ENCODE measurements at regions not wholly inside any gene's neighbourhood (a gene's known extent, or its start where the extent isn't known, plus 50 kb on each side); places are given as distances from the start of the nearest gene placed in this dataset.

GRCh38 chr5:152861231-152861630, 456.2 kb upstream of the NMUR2 start (continued):
- no peak for TF ChIP-seq ZBTB40 (IDR thresholded peaks at IDR 0.05)
- no peak for TF ChIP-seq ZBTB40 (CRISPR knock-in tag; IDR thresholded peaks at IDR 0.05)

GRCh38 chr5:152864447-152864846, 459.4 kb upstream of the NMUR2 start:
- no TSS peak for BruUV-seq (replicated peaks)
- Histone ChIP-seq H3K9ac (ENCODE audit: insufficient read depth, low read depth, low read length) (no peak overlapping the region), H3K9me3 (ENCODE audit: low read length) (peaks cover 74% of the 10 kb centered on the region), H3K36me3 (replicated peaks in 1 of 2; ENCODE audit: control insufficient read depth in 1 of 2, insufficient read depth in 2 of 2, low read length in 2 of 2) (no peaks in the 10 kb centered on the region), H3K27ac (ENCODE audit: extremely low read length, insufficient read depth, low read length) (no peak overlapping the region), H3K4me3 (replicated peaks in 1 of 3; ENCODE audit: insufficient read depth in 1 of 3, low read depth in 2 of 3, low read length in 3 of 3) (no peak overlapping the region), H3K4me2 (ENCODE audit: low read depth, low read length) (no peak overlapping the region), H3K79me2 (ENCODE audit: insufficient read depth, low read length) (no peaks in the 10 kb centered on the region), H4K20me1 (ENCODE audit: insufficient read depth, low read length) (no peaks in the 10 kb centered on the region), H3K27me3 (ENCODE audit: control insufficient read depth in 1 of 2, insufficient read depth in 2 of 2, low read length in 2 of 2) (no peaks in the 10 kb centered on the region), H2AFZ (ENCODE audit: low read length) (no peak overlapping the region), H3K4me1 (ENCODE audit: insufficient read depth, low read length) (no peaks in the 10 kb centered on the region)
- no peak for FAIRE-seq
- ChIA-PET POLR2A (no interaction called here), CTCF (ENCODE audit: low intra/inter-chr PET ratio, low total read pairs) (no interaction called here)
- 1% methylated on average over 3 of the region's 3 CpGs for WGBS (ENCODE audit: low lambda C conversion rate)
- in situ Hi-C loops (cut with HindIII; ENCODE audit: extremely low pct_ligation_motif_present, low pct_unique_long_range_greater_than_20kb) (no loop called here), intact Hi-C loops (cut with micrococcal nuclease; ENCODE audit: unreplicated experiment) (no loop called here)
- DNase-seq (ENCODE audit: low spot score) = no peak
- ATAC-seq = no peak
- TF ChIP-seq ZNF414 (CRISPR knock-in tag; IDR thresholded peaks at IDR 0.05) (no peak), MEF2D (CRISPR knock-in tag; IDR thresholded peaks at IDR 0.05) (no peak), ZSCAN25 (CRISPR knock-in tag; IDR thresholded peaks at IDR 0.05) (no peak), ZNF781 (CRISPR knock-in tag; IDR thresholded peaks at IDR 0.05; ENCODE audit: borderline replicate concordance, not compliant biosample characterization) (no peak), ZNF124 (CRISPR knock-in tag; IDR thresholded peaks at IDR 0.05) (no peak), ZNF772 (CRISPR knock-in tag; IDR thresholded peaks at IDR 0.05) (no peak), ZNF460 (CRISPR knock-in tag; IDR thresholded peaks at IDR 0.05; ENCODE audit: borderline replicate concordance) (no peak), MTF1 (CRISPR knock-in tag; IDR thresholded peaks at IDR 0.05) (no peak), ZNF770 (CRISPR knock-in tag; IDR thresholded peaks at IDR 0.05) (no peak), ZBTB7B (CRISPR knock-in tag; IDR thresholded peaks at IDR 0.05) (no peak)
